ENCODE measurements at regions not wholly inside any gene's neighbourhood (a gene's known extent, or its start where the extent isn't known, plus 50 kb on each side); places are given as distances from the start of the nearest gene placed in this dataset.

GRCh38 chr21:18588001-18588662, 184.5 kb upstream of the TMPRSS15 start:
- Mint-ChIP-seq H3K27ac (no peak overlapping the region), H3K4me3 (no peak overlapping the region), H3K36me3 (ENCODE audit: low read depth) (no peaks in the 10 kb centered on the region), H3K9me3 (peaks cover 13% of the 10 kb centered on the region), H3K4me1 (ENCODE audit: low read depth) (no peaks in the 10 kb centered on the region), H3K27me3 (ENCODE audit: low read depth) (no peaks in the 10 kb centered on the region)
- DNase-seq: no peak
- CTCF ChIA-PET: no interaction called here
- intact Hi-C loops (cut with micrococcal nuclease): no loop called here

GRCh38 chr21:18601146-18601545, 197.6 kb upstream of the TMPRSS15 start:
- H3K9me3 Mint-ChIP-seq: peaks cover 5% of the 10 kb centered on the region
- H3K36me3 Mint-ChIP-seq (ENCODE audit: low read depth): no peaks in the 10 kb centered on the region
- no peak overlapping the region for H3K4me3 Mint-ChIP-seq
- H3K27ac Mint-ChIP-seq: no peak overlapping the region
- no peaks in the 10 kb centered on the region for H3K27me3 Mint-ChIP-seq (ENCODE audit: low read depth)
- no peak for DNase-seq
- CTCF ChIA-PET: no interaction called here
- intact Hi-C loops (cut with micrococcal nuclease): no loop called here
- H3K4me1 Mint-ChIP-seq (ENCODE audit: low read depth): no peaks in the 10 kb centered on the region

GRCh38 chr21:18602711-18603110, 199.1 kb upstream of the TMPRSS15 start:
- H3K4me3 Mint-ChIP-seq: no peak overlapping the region
- no peaks in the 10 kb centered on the region for H3K4me1 Mint-ChIP-seq (ENCODE audit: low read depth)
- DNase-seq: no peak
- intact Hi-C loops (cut with micrococcal nuclease): no loop called here
- H3K9me3 Mint-ChIP-seq: peaks cover 2% of the 10 kb centered on the region
- no peaks in the 10 kb centered on the region for H3K27me3 Mint-ChIP-seq (ENCODE audit: low read depth)
- H3K27ac Mint-ChIP-seq: no peak overlapping the region
- no peaks in the 10 kb centered on the region for H3K36me3 Mint-ChIP-seq (ENCODE audit: low read depth)
- CTCF ChIA-PET: interaction anchor here (0.7 kb wide), 1 partner anchor 93 kb away, joined by 4 read pairs; no protein-coding TSS in a partner anchor

- no peaks in the 10 kb centered on the region for H3K4me1 Mint-ChIP-seq (ENCODE audit: low read depth)
- H3K9me3 Mint-ChIP-seq: peaks cover 2% of the 10 kb centered on the region
- CTCF ChIA-PET: interaction anchor here (1.7 kb wide), 1 partner anchor 1498 kb away, joined by 4 read pairs; no protein-coding TSS in a partner anchor
- intact Hi-C loops (cut with micrococcal nuclease): no loop called here
- no peak overlapping the region for H3K27ac Mint-ChIP-seq
- no peaks in the 10 kb centered on the region for H3K27me3 Mint-ChIP-seq (ENCODE audit: low read depth)
- no peak for DNase-seq
- no peak overlapping the region for H3K4me3 Mint-ChIP-seq
- no peaks in the 10 kb centered on the region for H3K36me3 Mint-ChIP-seq (ENCODE audit: low read depth)
Measured at GRCh38 chr21:18603261-18603660, 199.7 kb upstream of the TMPRSS15 start.

GRCh38 chr21:18603980-18604379, 200.4 kb upstream of the TMPRSS15 start:
- intact Hi-C loops (cut with micrococcal nuclease): no loop called here
- H3K27me3 Mint-ChIP-seq (ENCODE audit: low read depth): no peaks in the 10 kb centered on the region
- no peaks in the 10 kb centered on the region for H3K36me3 Mint-ChIP-seq (ENCODE audit: low read depth)
- no peak for DNase-seq
- H3K4me3 Mint-ChIP-seq: no peak overlapping the region
- no peak overlapping the region for H3K27ac Mint-ChIP-seq
- H3K4me1 Mint-ChIP-seq (ENCODE audit: low read depth): no peaks in the 10 kb centered on the region
- peaks cover under 1% of the 10 kb centered on the region for H3K9me3 Mint-ChIP-seq
- CTCF ChIA-PET: interaction anchor here (1.7 kb wide), 1 partner anchor 1497 kb away, joined by 4 read pairs; no protein-coding TSS in a partner anchor

- intact Hi-C loops (cut with micrococcal nuclease): no loop called here
- CTCF ChIA-PET: no interaction called here
- H3K4me1 Mint-ChIP-seq (ENCODE audit: low read depth): no peaks in the 10 kb centered on the region
- H3K27me3 Mint-ChIP-seq (ENCODE audit: low read depth): no peaks in the 10 kb centered on the region
- H3K9me3 Mint-ChIP-seq: peaks cover 2% of the 10 kb centered on the region
- no peaks in the 10 kb centered on the region for H3K36me3 Mint-ChIP-seq (ENCODE audit: low read depth)
- H3K27ac Mint-ChIP-seq: no peak overlapping the region
- no peak overlapping the region for H3K4me3 Mint-ChIP-seq
- no peak for DNase-seq
Measured at GRCh38 chr21:18608226-18608625, 204.6 kb upstream of the TMPRSS15 start.

- Mint-ChIP-seq H3K27ac (no peak overlapping the region), H3K4me3 (no peak overlapping the region), H3K36me3 (ENCODE audit: low read depth) (no peaks in the 10 kb centered on the region), H3K27me3 (ENCODE audit: low read depth) (no peaks in the 10 kb centered on the region), H3K4me1 (ENCODE audit: low read depth) (no peaks in the 10 kb centered on the region), H3K9me3 (peaks cover 2% of the 10 kb centered on the region)
- intact Hi-C loops (cut with micrococcal nuclease): no loop called here
- DNase-seq: no peak
- CTCF ChIA-PET: no interaction called here
Measured at GRCh38 chr21:18614303-18614702, 210.7 kb upstream of the TMPRSS15 start.

GRCh38 chr21:18617291-18617690, 213.7 kb upstream of the TMPRSS15 start:
- intact Hi-C loops (cut with micrococcal nuclease): no loop called here
- Mint-ChIP-seq H3K36me3 (ENCODE audit: low read depth) (no peaks in the 10 kb centered on the region), H3K27ac (no peak overlapping the region), H3K27me3 (ENCODE audit: low read depth) (no peaks in the 10 kb centered on the region), H3K4me3 (no peak overlapping the region), H3K4me1 (ENCODE audit: low read depth) (no peaks in the 10 kb centered on the region), H3K9me3 (peaks cover 2% of the 10 kb centered on the region)
- DNase-seq: no peak
- CTCF ChIA-PET: no interaction called here

- no peak for DNase-seq
- CTCF ChIA-PET: no interaction called here
- intact Hi-C loops (cut with micrococcal nuclease): no loop called here
- no peaks in the 10 kb centered on the region for H3K27me3 Mint-ChIP-seq (ENCODE audit: low read depth)
- H3K9me3 Mint-ChIP-seq: no peaks in the 10 kb centered on the region
- H3K4me3 Mint-ChIP-seq: no peak overlapping the region
- H3K36me3 Mint-ChIP-seq (ENCODE audit: low read depth): no peaks in the 10 kb centered on the region
- no peaks in the 10 kb centered on the region for H3K4me1 Mint-ChIP-seq (ENCODE audit: low read depth)
- no peak overlapping the region for H3K27ac Mint-ChIP-seq
Measured at GRCh38 chr21:18620436-18620835, 216.9 kb upstream of the TMPRSS15 start.

- no peak for DNase-seq
- Mint-ChIP-seq H3K4me1 (ENCODE audit: low read depth) (no peaks in the 10 kb centered on the region), H3K4me3 (no peak overlapping the region), H3K27ac (no peak overlapping the region), H3K27me3 (ENCODE audit: low read depth) (no peaks in the 10 kb centered on the region), H3K36me3 (ENCODE audit: low read depth) (no peaks in the 10 kb centered on the region), H3K9me3 (no peaks in the 10 kb centered on the region)
- intact Hi-C loops (cut with micrococcal nuclease): no loop called here
- CTCF ChIA-PET: no interaction called here
Measured at GRCh38 chr21:18622383-18622782, 218.8 kb upstream of the TMPRSS15 start.

GRCh38 chr21:18630446-18630845, 226.9 kb upstream of the TMPRSS15 start:
- Mint-ChIP-seq H3K4me3 (no peak overlapping the region), H3K9me3 (peaks cover 3% of the 10 kb centered on the region), H3K4me1 (ENCODE audit: low read depth) (no peaks in the 10 kb centered on the region), H3K27me3 (ENCODE audit: low read depth) (no peaks in the 10 kb centered on the region), H3K27ac (no peak overlapping the region), H3K36me3 (ENCODE audit: low read depth) (no peaks in the 10 kb centered on the region)
- intact Hi-C loops (cut with micrococcal nuclease): no loop called here
- DNase-seq: no peak
- CTCF ChIA-PET: no interaction called here

- Mint-ChIP-seq H3K27ac (no peak overlapping the region), H3K36me3 (ENCODE audit: low read depth) (no peaks in the 10 kb centered on the region), H3K4me3 (no peak overlapping the region), H3K9me3 (peaks cover 2% of the 10 kb centered on the region), H3K27me3 (ENCODE audit: low read depth) (no peaks in the 10 kb centered on the region), H3K4me1 (ENCODE audit: low read depth) (no peaks in the 10 kb centered on the region)
- DNase-seq: no peak
- CTCF ChIA-PET: no interaction called here
- intact Hi-C loops (cut with micrococcal nuclease): no loop called here
Measured at GRCh38 chr21:18636897-18637296, 233.3 kb upstream of the TMPRSS15 start.

- intact Hi-C loops (cut with micrococcal nuclease): no loop called here
- no peaks in the 10 kb centered on the region for H3K27me3 Mint-ChIP-seq (ENCODE audit: low read depth)
Measured at GRCh38 chr21:18646116-18646515, 242.5 kb upstream of the TMPRSS15 start.

More at GRCh38 chr21:18646116-18646515, 242.5 kb upstream of the TMPRSS15 start:
- CTCF ChIA-PET: no interaction called here
- Mint-ChIP-seq H3K36me3 (ENCODE audit: low read depth) (no peaks in the 10 kb centered on the region), H3K9me3 (peaks cover 2% of the 10 kb centered on the region), H3K27ac (no peak overlapping the region), H3K4me1 (ENCODE audit: low read depth) (no peaks in the 10 kb centered on the region), H3K4me3 (no peak overlapping the region)
- no peak for DNase-seq

Data from activated naive CD4-positive, alpha-beta T cell treated with anti-CD3 and anti-CD28 coated beads for 36 hours (primary cell).